GM21717 (cell line): ENCODE measurements at regions not wholly inside any gene's neighbourhood (a gene's known extent, or its start where the extent isn't known, plus 50 kb on each side); places are given as distances from the start of the nearest gene placed in this dataset.

ENCODE experiments used
- ATAC-seq: cut with Tn5 transposase; IDR thresholded peaks from one replicate; pipeline ENCODE4 v1.9.1; 2021; ENCODE audit warnings: mild to moderate bottlenecking, moderate library complexity; ENCODE audit not compliant: unreplicated experiment

GRCh38 chr6:170117111-170117972 lies 173.5 kb downstream of the DLL1 start:
- ATAC-seq: no peak

GRCh38 chr6:170116636-170117035 lies 174.2 kb downstream of the DLL1 start:
- no peak for ATAC-seq

DNA sequence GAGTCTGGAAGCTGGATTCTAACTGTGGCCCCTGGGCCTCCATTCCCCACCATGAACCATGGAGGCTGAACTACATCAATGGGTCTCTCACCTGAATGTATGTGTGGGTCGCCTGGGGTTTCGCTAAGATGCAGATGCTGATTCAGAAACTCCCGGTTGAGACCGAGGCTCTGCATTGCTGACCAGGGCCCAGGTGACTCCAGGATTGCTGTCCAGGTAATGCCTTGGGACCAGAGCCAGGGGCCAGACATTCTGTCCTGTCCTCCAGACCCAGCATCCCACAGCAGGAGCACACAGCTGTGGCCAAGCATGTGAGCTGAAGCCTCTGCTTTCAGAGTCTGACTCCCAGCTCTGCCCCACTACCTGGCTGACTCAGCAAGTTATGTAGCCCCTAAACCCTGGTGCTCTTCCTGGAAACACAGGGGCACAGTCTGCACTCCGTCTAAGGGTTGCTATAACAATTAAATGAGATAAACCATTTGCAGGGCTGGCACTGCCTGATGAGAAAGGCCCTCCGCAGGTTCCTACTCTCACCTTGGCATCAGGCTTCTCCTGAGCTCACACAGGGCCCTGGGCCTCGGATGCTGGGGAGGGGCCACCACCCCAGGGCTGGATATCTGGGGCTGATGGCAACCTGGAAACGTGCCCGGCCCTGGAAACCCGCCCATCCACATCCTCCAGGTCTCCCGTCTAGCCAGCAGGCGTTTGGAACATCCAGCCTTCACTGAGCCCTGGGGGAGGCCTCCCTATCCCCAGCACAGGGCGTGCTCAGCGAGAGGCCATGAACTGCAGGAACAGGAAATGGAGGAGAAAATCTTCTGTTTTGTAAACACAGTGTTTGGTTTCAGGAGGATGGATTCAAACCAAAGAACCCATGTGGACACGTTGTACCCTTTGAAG lies 175.7 kb downstream of the DLL1 start:
- ATAC-seq: no peak

- ATAC-seq: no peak
Measured at GRCh38 chr6:170114187-170114945, 176.5 kb downstream of the DLL1 start.

DNA sequence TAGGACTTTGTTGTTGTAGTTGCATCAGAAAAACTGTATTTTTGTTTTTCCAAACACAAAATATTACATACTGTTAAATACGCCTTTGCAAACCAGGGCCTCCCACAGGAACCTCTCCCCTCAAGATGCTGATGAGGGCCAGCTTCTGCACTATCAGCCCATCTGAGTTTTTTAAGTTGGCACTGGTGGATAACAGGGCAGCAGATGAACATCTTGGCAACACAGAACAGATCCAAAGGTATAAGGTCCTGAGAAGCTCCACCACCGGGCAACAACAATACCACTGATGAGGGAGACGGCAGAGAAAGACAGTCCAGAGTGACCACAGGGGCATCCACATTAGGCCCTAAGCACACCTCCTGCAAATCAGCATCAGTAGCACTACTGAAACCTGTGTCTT lies 177.7 kb downstream of the DLL1 start:
- ATAC-seq: no peak

- ATAC-seq: no peak
Measured at GRCh38 chr6:170112583-170112860, 178.4 kb downstream of the DLL1 start.

DNA sequence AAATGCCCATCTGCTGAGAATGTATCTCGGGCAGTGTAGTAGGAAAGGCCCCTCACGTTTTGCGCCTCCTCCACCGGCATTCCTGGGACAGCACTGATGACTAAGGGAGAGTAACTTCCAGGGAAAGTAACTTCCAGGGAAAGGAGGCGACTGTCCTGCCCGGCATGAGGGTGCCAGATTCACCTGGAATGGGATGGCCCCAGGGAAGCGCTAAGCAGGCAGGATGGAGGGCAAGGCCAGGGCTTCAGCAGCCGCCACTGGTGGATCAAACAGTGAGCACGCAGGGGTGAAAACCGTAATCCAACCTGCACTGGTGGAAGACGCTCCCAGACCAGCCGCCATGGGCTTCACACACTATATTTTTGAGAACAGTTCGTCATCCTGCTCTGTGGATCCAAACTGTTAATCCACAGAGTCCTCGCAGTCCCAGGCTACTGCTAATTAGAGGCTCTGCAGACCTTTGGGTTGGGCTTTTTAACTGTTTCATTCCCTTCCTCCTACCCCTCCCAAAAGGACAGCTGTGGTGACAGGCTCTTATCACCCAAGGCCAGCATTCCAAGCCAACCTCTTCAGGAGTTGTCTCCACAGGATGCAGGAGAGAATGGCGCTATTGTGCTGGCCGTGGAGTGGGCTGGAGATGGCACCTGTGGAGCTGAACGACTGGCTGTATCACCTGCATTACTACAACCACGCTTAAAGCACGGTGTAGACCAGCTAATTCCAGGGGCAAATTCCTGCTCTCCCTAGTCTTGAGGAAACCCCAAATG lies 178.9 kb downstream of the DLL1 start:
- ATAC-seq: no peak

DNA sequence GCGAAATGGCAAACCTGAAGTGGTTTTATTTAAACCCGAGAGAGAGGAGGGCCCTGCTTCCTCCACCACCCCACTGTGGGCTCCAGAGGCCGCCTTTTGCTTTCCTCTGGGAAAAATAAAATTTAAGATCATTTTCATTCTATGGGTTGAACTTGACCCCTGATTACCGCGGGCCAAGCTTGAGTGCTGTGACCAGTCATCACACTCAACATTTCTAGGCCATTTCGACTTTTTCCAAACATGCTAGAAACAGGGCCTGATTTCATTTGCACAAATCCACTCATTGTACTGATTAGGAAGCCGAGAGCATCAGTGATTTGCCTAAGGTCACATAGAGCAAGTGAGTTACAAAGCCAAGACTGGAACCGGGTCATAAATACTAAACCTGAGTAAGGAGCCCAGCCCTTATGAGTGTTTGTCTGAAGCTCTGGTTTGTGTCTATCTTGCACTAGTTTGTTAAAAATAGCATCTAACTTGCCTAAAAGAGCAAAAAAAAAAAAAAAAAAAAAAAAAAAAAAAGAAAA lies 179.7 kb downstream of the DLL1 start:
- ATAC-seq: no peak

- ATAC-seq: no peak
Measured at GRCh38 chr6:170110201-170111140, 180.4 kb downstream of the DLL1 start.

- no peak for ATAC-seq
Measured at GRCh38 chr6:170108890-170109587, 181.8 kb downstream of the DLL1 start.

DNA sequence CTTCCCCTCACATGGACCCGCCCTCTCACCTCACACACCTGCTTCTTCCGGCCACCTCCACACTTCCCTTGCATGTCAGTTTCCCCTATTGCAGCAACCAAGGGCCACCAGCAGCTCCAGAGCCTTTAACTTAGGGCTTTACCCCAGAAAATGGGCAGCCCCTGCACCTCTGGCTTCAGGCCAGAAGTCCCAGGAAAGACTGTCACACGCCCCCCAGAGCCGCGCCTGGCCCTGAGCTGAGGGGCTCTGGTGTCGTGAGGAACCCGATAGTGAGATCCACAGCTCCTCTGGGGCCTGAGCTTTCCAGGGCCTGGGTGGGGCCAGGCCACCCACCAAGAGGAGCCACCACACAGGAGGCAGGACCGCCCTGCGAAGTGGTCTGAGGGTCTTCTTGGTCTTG lies 182.4 kb downstream of the DLL1 start:
- no peak for ATAC-seq

GRCh38 chr6:170107606-170108222 lies 183.2 kb downstream of the DLL1 start:
- no peak for ATAC-seq

GRCh38 chr6:170106906-170107525 lies 183.9 kb downstream of the DLL1 start:
- ATAC-seq: no peak

- no peak for ATAC-seq
Measured at GRCh38 chr6:170102582-170103481, 188.0 kb downstream of the DLL1 start.

DNA sequence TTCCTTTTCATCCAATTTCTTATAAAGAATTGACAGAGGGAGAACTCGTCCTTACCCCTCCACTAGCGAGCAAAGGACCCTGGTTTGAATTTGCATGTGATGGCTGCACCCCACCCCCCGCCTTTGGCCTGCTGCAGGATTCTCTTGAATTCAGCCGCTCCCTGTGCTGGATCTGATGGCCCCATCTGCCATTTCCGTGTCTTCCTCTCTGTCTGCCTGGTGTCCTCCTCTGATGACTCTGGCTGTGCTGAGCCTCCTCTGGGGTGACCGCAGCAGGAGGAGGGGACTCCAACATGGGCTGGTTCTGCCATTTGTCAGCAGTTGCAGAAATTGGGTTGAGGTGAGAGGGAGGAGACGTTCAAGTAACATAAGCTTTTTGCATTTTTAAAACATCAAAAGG lies 188.8 kb downstream of the DLL1 start:
- ATAC-seq: no peak

GRCh38 chr6:170101281-170102035 lies 189.4 kb downstream of the DLL1 start:
- ATAC-seq: no peak
